K562 (cell line): ENCODE measurements at regions not wholly inside any gene's neighbourhood (a gene's known extent, or its start where the extent isn't known, plus 50 kb on each side); places are given as distances from the start of the nearest gene placed in this dataset.

Source experiments
- CTCF ChIP-seq, 3 experiments: IDR thresholded peaks in 2 of 3; conservative IDR thresholded peaks in 1 of 3; 2 replicates each; pipeline ENCODE4 v1.5.1; 2011 to 2012; ENCODE audit warnings: low read length in 3 of 3, mild to moderate bottlenecking in 3 of 3, control low read depth in 2 of 3, improper control_type of control experiment in 1 of 3, inconsistent platforms in 1 of 3, low read depth in 1 of 3, mixed read lengths in 1 of 3, moderate library complexity in 1 of 3; ENCODE audit not compliant: insufficient read depth in 2 of 3
- KLF13 ChIP-seq: fragments of 450-650 bp; IDR thresholded peaks from 2 replicates; pipeline ENCODE4 v1.6.1; 2016; ENCODE audit warnings: missing genetic modification characterization, low read depth, mild to moderate bottlenecking, missing compliant biosample characterization, moderate library complexity, borderline replicate concordance
- SMC3 ChIP-seq: conservative IDR thresholded peaks from 2 replicates; pipeline ENCODE4 v1.6.1; 2011; ENCODE audit warnings: low read depth, low read length, improper control_type of control experiment; ENCODE audit not compliant: insufficient read depth
- TAF1 ChIP-seq: IDR thresholded peaks from 2 replicates; pipeline ENCODE4 v1.6.1; 2011; ENCODE audit warnings: mild to moderate bottlenecking, low read length, moderate library complexity; ENCODE audit not compliant: insufficient read depth, control insufficient read depth, severe bottlenecking; ENCODE audit errors: extremely low read depth
- ZBTB34 ChIP-seq: fragments of 250-450 bp; sonication (Bioruptor Pico); IDR thresholded peaks from 2 replicates; pipeline ENCODE4 v1.8.0; 2021; ENCODE audit warnings: mild to moderate bottlenecking, moderate library complexity

GRCh38 chr5:152994033-152994680 is 496.3 kb upstream of the GRIA1 start:
- TF ChIP-seq TAF1, result no peak
- no peak for TF ChIP-seq CTCF (IDR thresholded peaks at IDR 0.05 in 2 of 3, conservative IDR thresholded peaks at IDR 0.05 in 1 of 3; ENCODE audit: insufficient read depth in 2 of 3, low read depth in 1 of 3, low read length in 3 of 3)
- no peak for TF ChIP-seq SMC3
- TF ChIP-seq ZBTB34 (CRISPR knock-in tag), result no peak
- no peak for TF ChIP-seq KLF13 (tag)
